GM23338 (cell line): ENCODE measurements at regions not wholly inside any gene's neighbourhood (a gene's known extent, or its start where the extent isn't known, plus 50 kb on each side); places are given as distances from the start of the nearest gene placed in this dataset.

Experiments used
- ATAC-seq: fragments of 200-7000 bp; cut with Tn5 transposase; 3 replicates; pipeline ENCODE4 v1.9.1; 2020
- DNase-seq: peaks from one replicate; pipeline ENCODE4 v3.0.0-alpha.2; 2015; ENCODE audit warnings: low spot score
- H2AFZ ChIP-seq: fragments of 200-600 bp; sonication (generic); 2 replicates; pipeline ENCODE4 v1.8.0; 2016; ENCODE audit warnings: antibody characterized with exemption, mild to moderate bottlenecking, moderate library complexity
- H3F3A ChIP-seq: fragments of 200-600 bp; sonication (generic); replicated peaks from 2 replicates; pipeline ENCODE4 v1.8.0; 2017; ENCODE audit warnings: antibody characterized with exemption, mixed run types, low read depth
- H3K27ac ChIP-seq: fragments of 200-600 bp; sonication (generic); 2 replicates; pipeline ENCODE4 v1.6.1; 2016; ENCODE audit warnings: low read depth
- H3K27me3 ChIP-seq: fragments of 200-600 bp; sonication (generic); 2 replicates; pipeline ENCODE4 v1.8.0; 2016; ENCODE audit warnings: mild to moderate bottlenecking, mixed run types, moderate library complexity; ENCODE audit not compliant: insufficient read depth
- H3K36me3 ChIP-seq: fragments of 200-600 bp; sonication (generic); 2 replicates; pipeline ENCODE4 v1.8.0; 2016; ENCODE audit warnings: mild to moderate bottlenecking; ENCODE audit not compliant: insufficient read depth
- H3K4me1 ChIP-seq: fragments of 200-600 bp; sonication (generic); 2 replicates; pipeline ENCODE4 v1.8.0; 2016; ENCODE audit warnings: mild to moderate bottlenecking, moderate library complexity; ENCODE audit not compliant: insufficient read depth
- H3K4me2 ChIP-seq: fragments of 200-600 bp; sonication (generic); 2 replicates; pipeline ENCODE4 v1.7.1; 2017; ENCODE audit warnings: mixed run types
- H3K4me3 ChIP-seq: fragments of 200-600 bp; sonication (generic); 2 replicates; pipeline ENCODE4 v1.6.1; 2016; ENCODE audit warnings: mixed run types
- H3K79me2 ChIP-seq: fragments of 200-600 bp; sonication (generic); replicated peaks from 2 replicates; pipeline ENCODE4 v1.8.0; 2017; ENCODE audit warnings: mild to moderate bottlenecking; ENCODE audit not compliant: insufficient read depth
- H3K9me2 ChIP-seq: fragments of 200-600 bp; sonication (generic); 2 replicates; pipeline ENCODE4 v1.8.0; 2017; ENCODE audit not compliant: insufficient read depth
- H4K20me1 ChIP-seq: fragments of 200-600 bp; sonication (generic); replicated peaks from 2 replicates; pipeline ENCODE4 v1.8.0; 2017; ENCODE audit warnings: mild to moderate bottlenecking; ENCODE audit not compliant: insufficient read depth
- H3K27ac Mint-ChIP-seq: 2 replicates; pipeline ENCODE4 v1.8.0; 2020; ENCODE audit warnings: inconsistent platforms, mild to moderate bottlenecking, moderate library complexity, mixed read lengths
- H3K27me3 Mint-ChIP-seq: 3 replicates; pipeline ENCODE4 v1.8.0; 2022; ENCODE audit warnings: low read depth, mild to moderate bottlenecking, moderate library complexity, mixed read lengths, inconsistent platforms; ENCODE audit not compliant: insufficient read depth, poor library complexity
- H3K36me3 Mint-ChIP-seq: 3 replicates; pipeline ENCODE4 v1.8.0; 2021; ENCODE audit warnings: low read depth, mild to moderate bottlenecking, inconsistent platforms, moderate library complexity, mixed read lengths
- H3K4me1 Mint-ChIP-seq: 3 replicates; pipeline ENCODE4 v1.8.0; 2020; ENCODE audit warnings: mild to moderate bottlenecking, inconsistent platforms, mixed read lengths
- H3K4me3 Mint-ChIP-seq: 3 replicates; pipeline ENCODE4 v1.8.0; 2021; ENCODE audit warnings: moderate library complexity, mild to moderate bottlenecking, inconsistent platforms, mixed read lengths
- H3K9me3 Mint-ChIP-seq: 3 replicates; pipeline ENCODE4 v1.8.0; 2020; ENCODE audit warnings: moderate library complexity, mild to moderate bottlenecking, inconsistent platforms, mixed read lengths
- CREB1 ChIP-seq: fragments of 250-450 bp; sonication (Bioruptor Pico); IDR thresholded peaks from 2 replicates; pipeline ENCODE4 v1.5.0; 2020; ENCODE audit warnings: low read depth, mild to moderate bottlenecking, moderate library complexity
- CTCF ChIP-seq, 2 experiments: fragments of 200-600 bp in 1 of 2; sonication (generic) in 1 of 2; conservative IDR thresholded peaks; 2 replicates each; pipeline versions ENCODE4 v1.5.1 to v1.6.1; 2016 to 2017; ENCODE audit warnings: antibody characterized with exemption in 2 of 2, low read depth in 2 of 2, mild to moderate bottlenecking in 2 of 2, moderate library complexity in 1 of 2
- ETS1 ChIP-seq: IDR thresholded peaks from 2 replicates; pipeline ENCODE4 v1.6.1; 2016; ENCODE audit warnings: antibody characterized with exemption
- EZH2 ChIP-seq: fragments of 200-600 bp; sonication (generic); IDR thresholded peaks from one replicate; pipeline ENCODE4 v1.8.0; 2017; ENCODE audit warnings: antibody characterized with exemption, mild to moderate bottlenecking, low read depth; ENCODE audit not compliant: unreplicated experiment
- EZH2phosphoT487 ChIP-seq: fragments of 200-600 bp; sonication (generic); IDR thresholded peaks from one replicate; pipeline ENCODE4 v1.8.1; 2018; ENCODE audit warnings: antibody characterized with exemption; ENCODE audit not compliant: unreplicated experiment
- JUNB ChIP-seq: IDR thresholded peaks from one replicate; pipeline ENCODE4 v1.6.1; 2016; ENCODE audit warnings: antibody characterized with exemption; ENCODE audit not compliant: unreplicated experiment
- NANOG ChIP-seq: IDR thresholded peaks from 2 replicates; pipeline ENCODE4 v1.6.1; 2016; ENCODE audit warnings: antibody characterized with exemption, borderline replicate concordance
- POLR2AphosphoS5 ChIP-seq: IDR thresholded peaks from 2 replicates; pipeline ENCODE4 v1.6.1; 2016; ENCODE audit warnings: antibody characterized with exemption, low read depth
- REST ChIP-seq: IDR thresholded peaks from one replicate; pipeline ENCODE4 v1.6.1; 2018; ENCODE audit warnings: antibody characterized with exemption; ENCODE audit not compliant: unreplicated experiment
- STAT1 ChIP-seq: IDR thresholded peaks from one replicate; pipeline ENCODE4 v1.6.1; 2016; ENCODE audit warnings: antibody characterized with exemption; ENCODE audit not compliant: unreplicated experiment
- ZNF114 ChIP-seq: fragments of 250-450 bp; sonication (Bioruptor Pico); IDR thresholded peaks from 2 replicates; pipeline ENCODE4 v1.5.0; 2020; ENCODE audit warnings: mild to moderate bottlenecking, moderate library complexity
- ZNF331 ChIP-seq: fragments of 250-450 bp; sonication (Bioruptor Pico); IDR thresholded peaks from 2 replicates; pipeline ENCODE4 v1.5.0; 2020; ENCODE audit warnings: low read depth, mild to moderate bottlenecking, moderate library complexity
- ZNF462 ChIP-seq: fragments of 250-450 bp; sonication (Bioruptor Pico); IDR thresholded peaks from 2 replicates; pipeline ENCODE4 v1.5.0; 2020; ENCODE audit warnings: mild to moderate bottlenecking, moderate library complexity

- H3F3A ChIP-seq: no peaks in the 10 kb centered on the region
- no peak overlapping the region for H2AFZ ChIP-seq
- H3K36me3 ChIP-seq: no peaks in the 10 kb centered on the region
- peaks cover 5% of the 10 kb centered on the region for H3K27me3 Mint-ChIP-seq
- H3K79me2 ChIP-seq: no peaks in the 10 kb centered on the region
- no peaks in the 10 kb centered on the region for H3K9me3 Mint-ChIP-seq
- ATAC-seq: no peak
- no peaks in the 10 kb centered on the region for H3K4me1 ChIP-seq
- H3K27me3 ChIP-seq: no peaks in the 10 kb centered on the region
- no peaks in the 10 kb centered on the region for H3K36me3 Mint-ChIP-seq
- no peaks in the 10 kb centered on the region for H4K20me1 ChIP-seq
- no peak overlapping the region for H3K4me3 ChIP-seq
- no peak overlapping the region for H3K27ac ChIP-seq
- H3K4me1 Mint-ChIP-seq: peaks cover 6% of the 10 kb centered on the region; the same call in 2 of the 3 replicates
- no peak overlapping the region for H3K4me2 ChIP-seq
- H3K9me2 ChIP-seq: no peaks in the 10 kb centered on the region
- TF ChIP-seq CTCF (conservative IDR thresholded peaks at IDR 0.05; ENCODE audit: low read depth in 2 of 2): no peak
- no peak for TF ChIP-seq CREB1 (CRISPR knock-in tag)
- TF ChIP-seq STAT1: no peak
- TF ChIP-seq ZNF462: no peak
- no peak for TF ChIP-seq EZH2
- no peak for TF ChIP-seq NANOG
- TF ChIP-seq ETS1: no peak
- TF ChIP-seq ZNF331 (CRISPR knock-in tag): no peak
- TF ChIP-seq REST: no peak
- TF ChIP-seq JUNB: no peak
- TF ChIP-seq ZNF114 (CRISPR knock-in tag): no peak
- no peak for TF ChIP-seq EZH2phosphoT487
- no peak for TF ChIP-seq POLR2AphosphoS5
- H3K27ac Mint-ChIP-seq: no peak overlapping the region
- DNase-seq: no peak
- H3K4me3 Mint-ChIP-seq: no peak overlapping the region
Measured at GRCh38 chrX:39600222-39600621, 497.5 kb downstream of the BCOR start.
